NAMALWA (cell line): ENCODE measurements at regions not wholly inside any gene's neighbourhood (a gene's known extent, or its start where the extent isn't known, plus 50 kb on each side); places are given as distances from the start of the nearest gene placed in this dataset.
A peak's percentile ranks its signal among the peaks of the same experiment; 100 is the strongest.
"Not testable (repeated sequence)": the region's sequence is repeated elsewhere in the genome, so short reads cannot be mapped to it uniquely, and the experiment has no call there.

Source experiments
- DNase-seq: peaks from one replicate; pipeline ENCODE4 v3.0.0-alpha.2; 2015; ENCODE audit warnings: low spot score

DNA sequence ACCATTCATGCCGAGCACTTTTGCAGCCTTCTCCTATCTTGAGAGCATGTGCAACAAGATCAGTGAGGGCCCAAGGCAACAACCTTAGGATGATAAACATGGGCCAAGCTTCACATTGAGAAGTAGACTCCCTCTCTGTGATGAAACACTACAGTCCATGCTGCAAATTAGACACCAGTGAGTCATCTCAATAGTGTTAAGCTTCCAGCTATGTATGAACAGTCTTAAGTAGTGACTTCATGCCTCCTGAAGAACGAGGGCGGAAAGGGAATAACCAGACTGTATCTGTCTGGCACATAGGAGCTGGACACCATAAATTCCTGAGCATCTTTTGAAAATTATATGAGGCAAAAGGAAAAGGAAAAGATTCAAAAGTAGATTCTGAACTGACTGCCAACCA is 309.9 kb upstream of the SLITRK1 start:
- no peak for DNase-seq

DNA sequence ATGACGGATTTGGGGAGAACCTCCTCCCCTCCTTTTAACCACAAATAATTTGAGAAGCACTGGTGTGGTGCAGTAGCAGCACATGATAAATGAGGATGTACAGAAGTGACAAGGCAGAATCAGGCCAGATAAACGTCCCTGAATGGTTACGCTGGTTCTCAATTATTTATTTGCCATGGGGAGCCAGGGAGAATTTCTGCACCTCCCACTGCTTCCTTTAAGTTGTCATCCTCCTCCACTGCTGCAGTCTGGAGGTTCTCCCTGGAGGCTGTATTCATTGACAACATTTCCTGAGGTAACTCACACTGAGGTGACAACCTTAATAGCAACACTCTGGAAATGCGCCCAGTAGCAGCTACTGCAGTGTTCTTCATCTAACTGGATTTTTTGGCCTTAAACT is 308.9 kb upstream of the SLITRK1 start:
- no peak for DNase-seq

- no peak for DNase-seq
Measured at GRCh38 chr13:84187626-84188025, 305.4 kb upstream of the SLITRK1 start.

GRCh38 chr13:84139561-84140158 is 257.4 kb upstream of the SLITRK1 start:
- no peak for DNase-seq

GRCh38 chr13:84137292-84137691 is 255.0 kb upstream of the SLITRK1 start:
- DNase-seq, result peak; percentile 46

DNA sequence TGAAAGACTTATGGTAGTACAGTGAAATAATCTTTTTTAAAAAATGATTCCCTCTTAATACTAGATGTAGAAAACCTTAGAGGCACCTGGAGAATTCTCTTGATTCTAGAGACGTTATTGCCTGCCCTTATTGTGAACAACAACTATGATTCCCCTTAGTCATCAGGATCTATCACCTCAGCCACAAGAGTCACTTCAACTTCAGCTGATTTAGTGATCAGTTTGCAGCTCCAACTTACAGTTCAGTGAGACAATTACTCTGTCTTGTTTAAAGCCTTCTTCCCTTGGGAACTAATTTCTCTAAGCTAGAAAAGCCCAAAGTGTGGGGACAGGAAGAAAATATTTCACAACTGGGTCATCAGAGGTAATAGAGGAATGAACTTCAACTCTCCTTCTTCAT is 254.3 kb upstream of the SLITRK1 start:
- DNase-seq, result no peak

GRCh38 chr13:84132491-84132890 is 250.2 kb upstream of the SLITRK1 start:
- DNase-seq, result no peak

DNA sequence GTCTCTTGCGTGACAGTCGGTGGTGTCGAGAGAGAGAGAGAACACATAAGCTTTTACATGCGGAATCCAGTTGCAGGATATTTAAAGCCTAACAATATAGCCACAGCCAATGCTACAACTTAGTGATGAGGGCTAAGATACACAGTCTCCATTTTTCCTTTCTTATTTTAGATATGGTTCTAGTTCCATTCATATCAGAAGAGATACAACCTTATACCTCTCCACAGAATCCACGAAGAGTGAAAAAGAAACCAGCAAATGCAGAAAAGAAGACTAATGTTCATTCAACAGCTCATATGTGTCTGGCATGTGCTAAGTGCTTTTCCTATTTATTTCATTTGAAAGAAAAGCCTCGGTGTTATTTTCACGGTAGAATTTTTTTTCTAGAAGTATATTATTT is 249.0 kb upstream of the SLITRK1 start:
- no peak for DNase-seq

- DNase-seq, result no peak
Measured at GRCh38 chr13:84130495-84131114, 248.3 kb upstream of the SLITRK1 start.

DNA sequence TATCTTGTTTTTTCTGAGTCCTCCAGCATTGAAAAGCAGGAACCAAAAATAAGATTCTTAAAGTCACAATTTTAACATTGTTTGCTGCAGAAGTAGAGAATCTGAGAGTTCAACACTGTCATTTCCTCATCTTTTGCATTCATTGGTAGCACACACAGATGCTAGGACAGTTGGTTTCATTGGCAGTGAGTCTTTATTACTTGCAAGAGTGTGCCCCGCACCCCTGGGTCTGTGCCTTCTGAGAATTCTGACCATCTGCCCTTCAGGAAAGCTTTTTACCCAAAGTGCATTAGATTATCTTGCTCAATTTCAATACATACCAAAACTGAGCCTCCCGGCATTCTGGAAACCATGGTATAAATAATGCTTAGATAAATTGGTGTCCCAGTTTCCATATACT is 247.7 kb upstream of the SLITRK1 start:
- no peak for DNase-seq

- no peak for DNase-seq
Measured at GRCh38 chr13:84127597-84128128, 245.4 kb upstream of the SLITRK1 start.

DNA sequence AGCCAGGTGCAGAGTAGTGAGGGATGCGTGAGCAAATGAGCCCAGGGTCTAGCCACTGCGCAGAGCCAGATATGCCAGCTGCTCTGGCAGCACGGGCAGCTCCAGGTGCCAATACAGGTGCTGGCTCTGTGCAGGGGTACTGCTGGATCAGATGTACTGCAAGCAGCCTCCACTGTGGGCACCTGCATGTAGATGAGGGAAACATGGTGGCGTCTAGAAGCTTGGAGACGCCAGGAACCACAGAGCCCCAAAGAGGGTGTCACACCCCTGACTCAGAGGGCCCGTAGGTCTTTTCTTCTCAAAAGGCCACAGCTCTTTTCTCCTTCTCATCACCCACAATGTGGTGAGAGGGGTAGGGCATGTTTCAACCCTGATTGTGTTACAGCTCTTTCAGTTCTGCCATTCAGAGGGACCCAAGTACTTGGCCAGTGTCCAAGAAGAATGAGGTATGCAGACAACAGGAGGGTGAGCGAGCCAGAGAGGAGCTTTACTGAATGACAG is 244.4 kb upstream of the SLITRK1 start:
- no peak for DNase-seq

- no peak for DNase-seq
Measured at GRCh38 chr13:84121456-84121855, 239.2 kb upstream of the SLITRK1 start.

DNA sequence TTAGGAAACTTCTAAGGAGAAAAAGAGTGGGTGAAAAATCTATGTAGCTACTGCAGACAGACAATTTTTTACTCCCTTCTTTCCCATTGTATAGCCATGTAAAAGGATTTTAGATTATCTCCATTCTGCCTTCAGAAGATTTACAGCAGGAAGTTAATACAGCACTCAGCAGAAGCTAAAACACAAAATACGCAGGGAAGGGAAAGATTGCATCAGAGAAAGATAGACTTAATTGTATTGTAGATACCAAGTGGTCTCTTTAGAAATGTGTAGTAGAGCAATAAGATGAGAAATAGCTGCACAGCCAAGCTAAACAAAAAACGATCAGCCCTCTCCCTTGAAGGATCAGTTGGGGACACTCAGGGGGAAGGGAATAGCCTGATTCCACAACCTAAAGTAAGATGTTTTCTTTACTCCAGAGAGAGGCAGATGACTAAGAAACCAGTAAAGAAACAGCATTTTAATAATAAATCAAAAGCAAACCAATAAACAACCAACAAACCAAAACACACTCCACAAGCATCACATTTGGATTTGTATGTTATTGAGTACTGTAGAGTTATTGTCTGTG is 236.7 kb upstream of the SLITRK1 start:
- no peak for DNase-seq

- no peak for DNase-seq
Measured at GRCh38 chr13:84098273-84098672, 216.0 kb upstream of the SLITRK1 start.

GRCh38 chr13:84097148-84097547 is 214.9 kb upstream of the SLITRK1 start:
- DNase-seq, result no peak

GRCh38 chr13:84096216-84096615 is 213.9 kb upstream of the SLITRK1 start:
- DNase-seq, result no peak

GRCh38 chr13:84088996-84089395 is 206.7 kb upstream of the SLITRK1 start:
- DNase-seq, result no peak

DNA sequence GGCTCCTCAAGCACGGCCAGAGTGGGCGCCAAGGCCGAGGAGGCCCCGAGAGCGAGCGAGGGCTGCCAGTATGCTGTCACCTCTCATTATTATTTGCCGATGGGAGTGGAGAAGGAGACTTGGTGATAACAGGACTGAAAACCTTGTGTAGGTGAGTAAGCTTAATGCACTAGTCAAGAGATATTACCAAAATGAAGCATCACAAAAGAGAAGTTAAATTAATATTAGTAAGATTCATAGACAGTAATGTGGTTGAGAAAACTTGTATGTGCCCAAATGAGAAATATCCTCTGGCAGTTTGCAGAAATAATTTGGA is 204.5 kb upstream of the SLITRK1 start:
- no peak for DNase-seq

- not testable (repeated sequence) for DNase-seq
Measured at GRCh38 chr13:84086098-84086846, 204.0 kb upstream of the SLITRK1 start.

DNA sequence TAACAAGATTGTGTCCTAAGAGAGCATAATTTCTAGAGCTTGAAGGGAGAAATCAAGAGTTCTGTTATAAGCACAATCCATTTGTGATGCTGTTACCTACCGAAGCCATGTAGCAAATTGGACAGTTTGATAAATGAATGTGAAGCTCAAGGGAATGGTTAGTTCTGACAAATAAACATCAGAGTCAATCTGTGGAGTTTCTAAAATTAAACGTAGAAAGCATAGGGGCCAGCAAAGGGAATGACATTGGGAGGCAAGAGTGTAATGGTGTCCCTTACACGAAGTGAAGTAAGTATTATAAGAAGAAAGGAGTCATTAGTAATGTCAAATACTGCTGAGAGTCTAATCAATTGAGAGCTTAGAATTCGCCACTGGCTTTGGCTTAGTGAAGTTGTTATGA is 200.2 kb upstream of the SLITRK1 start:
- no peak for DNase-seq

GRCh38 chr13:84080748-84081530 is 198.7 kb upstream of the SLITRK1 start:
- DNase-seq, result no peak
